ENCODE measurements at regions not wholly inside any gene's neighbourhood (a gene's known extent, or its start where the extent isn't known, plus 50 kb on each side); places are given as distances from the start of the nearest gene placed in this dataset.

DNA sequence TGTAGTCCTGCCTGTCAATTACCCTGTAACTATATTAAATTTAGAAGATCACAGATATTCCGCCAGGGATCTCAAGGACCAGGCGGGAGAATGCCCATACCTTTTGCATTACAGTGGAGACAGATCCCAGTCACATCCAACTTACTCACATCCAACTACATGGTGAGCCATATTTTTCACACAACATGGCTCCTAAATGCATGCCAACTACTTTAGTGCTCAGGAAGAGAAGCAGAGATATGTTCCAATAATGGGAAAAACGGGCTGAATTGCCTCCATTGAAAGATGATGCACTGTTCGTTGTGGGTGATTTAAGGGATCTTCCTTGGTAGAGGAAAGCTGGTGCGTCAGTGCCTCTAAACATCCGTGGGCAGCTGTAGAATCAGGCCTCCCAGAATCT is 304.5 kb downstream of the CD83 start (continued):
- TF ChIP-seq, protein P1, sequence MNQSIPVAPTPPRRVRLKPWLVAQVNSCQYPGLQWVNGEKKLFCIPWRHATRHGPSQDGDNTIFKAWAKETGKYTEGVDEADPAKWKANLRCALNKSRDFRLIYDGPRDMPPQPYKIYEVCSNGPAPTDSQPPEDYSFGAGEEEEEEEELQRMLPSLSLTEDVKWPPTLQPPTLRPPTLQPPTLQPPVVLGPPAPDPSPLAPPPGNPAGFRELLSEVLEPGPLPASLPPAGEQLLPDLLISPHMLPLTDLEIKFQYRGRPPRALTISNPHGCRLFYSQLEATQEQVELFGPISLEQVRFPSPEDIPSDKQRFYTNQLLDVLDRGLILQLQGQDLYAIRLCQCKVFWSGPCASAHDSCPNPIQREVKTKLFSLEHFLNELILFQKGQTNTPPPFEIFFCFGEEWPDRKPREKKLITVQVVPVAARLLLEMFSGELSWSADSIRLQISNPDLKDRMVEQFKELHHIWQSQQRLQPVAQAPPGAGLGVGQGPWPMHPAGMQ (IDR thresholded peaks at IDR 0.05; ENCODE audit: borderline replicate concordance): no peak
- no peak for TF ChIP-seq EED (IDR thresholded peaks at IDR 0.05; ENCODE audit: low read depth)
- no peak for TF ChIP-seq IKZF2 (IDR thresholded peaks at IDR 0.05)
- TF ChIP-seq TAF1 (IDR thresholded peaks at IDR 0.05; ENCODE audit: borderline replicate concordance, low read depth, low read length): no peak
- TF ChIP-seq SIN3A (IDR thresholded peaks at IDR 0.05; ENCODE audit: low read depth, low read length): no peak
- TF ChIP-seq, protein P2, sequence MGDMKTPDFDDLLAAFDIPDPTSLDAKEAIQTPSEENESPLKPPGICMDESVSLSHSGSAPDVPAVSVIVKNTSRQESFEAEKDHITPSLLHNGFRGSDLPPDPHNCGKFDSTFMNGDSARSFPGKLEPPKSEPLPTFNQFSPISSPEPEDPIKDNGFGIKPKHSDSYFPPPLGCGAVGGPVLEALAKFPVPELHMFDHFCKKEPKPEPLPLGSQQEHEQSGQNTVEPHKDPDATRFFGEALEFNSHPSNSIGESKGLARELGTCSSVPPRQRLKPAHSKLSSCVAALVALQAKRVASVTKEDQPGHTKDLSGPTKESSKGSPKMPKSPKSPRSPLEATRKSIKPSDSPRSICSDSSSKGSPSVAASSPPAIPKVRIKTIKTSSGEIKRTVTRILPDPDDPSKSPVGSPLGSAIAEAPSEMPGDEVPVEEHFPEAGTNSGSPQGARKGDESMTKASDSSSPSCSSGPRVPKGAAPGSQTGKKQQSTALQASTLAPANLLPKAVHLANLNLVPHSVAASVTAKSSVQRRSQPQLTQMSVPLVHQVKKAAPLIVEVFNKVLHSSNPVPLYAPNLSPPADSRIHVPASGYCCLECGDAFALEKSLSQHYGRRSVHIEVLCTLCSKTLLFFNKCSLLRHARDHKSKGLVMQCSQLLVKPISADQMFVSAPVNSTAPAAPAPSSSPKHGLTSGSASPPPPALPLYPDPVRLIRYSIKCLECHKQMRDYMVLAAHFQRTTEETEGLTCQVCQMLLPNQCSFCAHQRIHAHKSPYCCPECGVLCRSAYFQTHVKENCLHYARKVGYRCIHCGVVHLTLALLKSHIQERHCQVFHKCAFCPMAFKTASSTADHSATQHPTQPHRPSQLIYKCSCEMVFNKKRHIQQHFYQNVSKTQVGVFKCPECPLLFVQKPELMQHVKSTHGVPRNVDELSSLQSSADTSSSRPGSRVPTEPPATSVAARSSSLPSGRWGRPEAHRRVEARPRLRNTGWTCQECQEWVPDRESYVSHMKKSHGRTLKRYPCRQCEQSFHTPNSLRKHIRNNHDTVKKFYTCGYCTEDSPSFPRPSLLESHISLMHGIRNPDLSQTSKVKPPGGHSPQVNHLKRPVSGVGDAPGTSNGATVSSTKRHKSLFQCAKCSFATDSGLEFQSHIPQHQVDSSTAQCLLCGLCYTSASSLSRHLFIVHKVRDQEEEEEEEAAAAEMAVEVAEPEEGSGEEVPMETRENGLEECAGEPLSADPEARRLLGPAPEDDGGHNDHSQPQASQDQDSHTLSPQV (IDR thresholded peaks at IDR 0.05): no peak

DNA sequence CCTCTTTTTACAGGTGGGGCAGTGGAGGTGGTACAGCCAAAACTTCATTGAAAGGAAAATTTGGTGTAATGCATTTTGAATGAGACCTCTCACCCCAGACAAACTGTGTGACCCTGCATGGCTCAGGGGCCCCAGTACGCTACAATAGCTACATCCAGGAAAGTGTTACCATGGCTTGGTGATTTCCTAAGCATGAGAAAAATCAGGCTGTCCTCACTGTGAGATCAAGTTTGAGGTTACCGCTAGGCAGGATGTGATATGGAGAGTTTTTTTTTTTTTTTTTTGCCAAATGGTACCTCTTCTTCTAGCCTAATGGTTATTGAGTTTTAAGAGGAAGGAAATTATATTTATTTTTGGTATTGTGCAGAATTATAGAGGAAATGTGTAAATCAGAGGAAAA is 305.3 kb downstream of the CD83 start:
- Histone ChIP-seq H3K4me1 (ENCODE audit: control insufficient read depth, insufficient read depth, low read length) (no peaks in the 10 kb centered on the region), H2AFZ (ENCODE audit: control insufficient read depth, low read depth, low read length) (no peak overlapping the region), H3K4me3 (no peak overlapping the region), H3K27ac (ENCODE audit: control insufficient read depth, insufficient read depth) (no peak overlapping the region), H3K36me3 (ENCODE audit: control insufficient read depth in 2 of 2, insufficient read depth in 2 of 2, low read length in 1 of 2) (no peaks in the 10 kb centered on the region), H3K9me3 (replicated peaks; ENCODE audit: control insufficient read depth, insufficient read depth, low read length) (no peaks in the 10 kb centered on the region), H3K27me3 (replicated peaks in 1 of 2; ENCODE audit: control insufficient read depth in 2 of 2, insufficient read depth in 2 of 2, low read length in 1 of 2) (no peaks in the 10 kb centered on the region; a peak in 1 of 4 replicates), H3K79me2 (ENCODE audit: control insufficient read depth, insufficient read depth, low read length) (no peaks in the 10 kb centered on the region), H3K4me2 (ENCODE audit: control insufficient read depth, insufficient read depth) (no peak overlapping the region), H3K9ac (ENCODE audit: control insufficient read depth, insufficient read depth, low read length) (no peak overlapping the region), H4K20me1 (ENCODE audit: control insufficient read depth, insufficient read depth) (no peaks in the 10 kb centered on the region)
- in situ Hi-C loops (cut with MboI): no loop called here
- SMC1A ChIA-PET (ENCODE audit: uncharacterized antibody, unreplicated experiment): no interaction called here
- no peak for DNase-seq (ENCODE audit: low read depth, low spot score)
- TF ChIP-seq NBN (IDR thresholded peaks at IDR 0.05): no peak
- no peak for TF ChIP-seq WRNIP1 (IDR thresholded peaks at IDR 0.05; ENCODE audit: borderline replicate concordance, low read depth, low read length)
- no peak for TF ChIP-seq RCOR1 (conservative IDR thresholded peaks at IDR 0.05; ENCODE audit: low read depth, low read length)
- TF ChIP-seq SUPT20H (IDR thresholded peaks at IDR 0.05; ENCODE audit: borderline replicate concordance, control insufficient read depth, low read depth, low read length): no peak
- TF ChIP-seq ZNF217 (IDR thresholded peaks at IDR 0.05): no peak
- intact Hi-C loops (cut with micrococcal nuclease; ENCODE audit: unreplicated experiment): no loop called here
- no peak for FAIRE-seq
- WGBS (ENCODE audit: insufficient coverage, insufficient replicate concordance, low lambda C conversion rate, missing lambda C conversion rate): 67% methylated on average over 2 of the region's 2 CpGs
- no TSS peak for BruUV-seq (replicated peaks)
- no peak for ATAC-seq
- RAD21 ChIA-PET (ENCODE audit: unreplicated experiment): no interaction called here
- POLR2A ChIA-PET: no interaction called here
- CTCF ChIA-PET: no interaction called here

Data from GM12878 (cell line).